Posterior cingulate gyrus (tissue), 11 donors: ENCODE measurements at regions not wholly inside any gene's neighbourhood (a gene's known extent, or its start where the extent isn't known, plus 50 kb on each side); places are given as distances from the start of the nearest gene placed in this dataset.

ENCODE experiments used
- DNase-seq, 10 donors: peaks; one replicate each; pipeline versions ENCODE4 v3.0.0 to v3.0.0-alpha.2; 2020 to 2021; ENCODE audit warnings: mixed read lengths in 3 of 10
- intact Hi-C: fragments of 100-400 bp; cut with DNase I; formaldehyde crosslinking; loops from one replicate; pipeline ENCODE4 v1.15.1; 2023

DNA sequence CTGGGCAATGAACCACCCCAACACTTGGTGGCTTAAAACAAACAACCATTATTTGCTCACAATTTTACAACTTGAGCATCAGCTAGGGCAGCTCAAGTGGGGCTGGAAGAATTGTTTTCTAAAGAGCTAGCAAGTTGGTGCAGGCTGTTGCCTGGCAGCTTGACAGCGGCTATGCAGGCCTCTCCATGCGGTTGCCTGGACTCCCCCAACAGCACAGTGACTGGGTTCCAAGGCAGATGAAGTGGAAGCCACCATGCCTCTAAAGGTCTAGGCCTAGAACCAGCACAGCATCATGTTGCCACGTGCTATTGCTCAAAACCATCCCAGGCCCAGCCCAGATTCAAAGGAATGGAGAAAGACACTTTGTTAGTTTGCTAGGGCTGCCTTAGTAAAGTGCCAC, 114.8 kb downstream of the BCOR start:
- peak in 1 of 10 donors; percentile 8 for DNase-seq
- intact Hi-C loops = no loop called here

DNA sequence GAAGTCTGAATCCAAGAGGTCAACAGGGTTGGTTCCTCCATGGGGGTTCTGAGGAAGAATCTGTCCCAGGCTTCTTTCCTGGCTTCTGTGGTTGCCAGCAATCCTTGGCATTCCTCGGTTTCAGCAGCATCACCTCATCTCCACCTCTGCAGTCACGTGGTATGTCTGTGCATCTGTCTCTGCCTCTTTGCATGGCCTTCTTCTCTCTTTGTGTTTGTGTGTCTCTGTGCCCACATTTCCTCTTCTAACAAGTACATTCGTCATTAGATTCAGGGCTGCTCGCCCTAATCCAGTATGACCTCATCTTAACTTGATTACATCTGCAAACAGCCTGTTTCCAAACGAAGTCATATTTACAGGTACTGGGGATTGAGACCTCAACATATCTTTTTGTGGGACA, 114.0 kb downstream of the BCOR start:
- intact Hi-C loops = no loop called here

DNA sequence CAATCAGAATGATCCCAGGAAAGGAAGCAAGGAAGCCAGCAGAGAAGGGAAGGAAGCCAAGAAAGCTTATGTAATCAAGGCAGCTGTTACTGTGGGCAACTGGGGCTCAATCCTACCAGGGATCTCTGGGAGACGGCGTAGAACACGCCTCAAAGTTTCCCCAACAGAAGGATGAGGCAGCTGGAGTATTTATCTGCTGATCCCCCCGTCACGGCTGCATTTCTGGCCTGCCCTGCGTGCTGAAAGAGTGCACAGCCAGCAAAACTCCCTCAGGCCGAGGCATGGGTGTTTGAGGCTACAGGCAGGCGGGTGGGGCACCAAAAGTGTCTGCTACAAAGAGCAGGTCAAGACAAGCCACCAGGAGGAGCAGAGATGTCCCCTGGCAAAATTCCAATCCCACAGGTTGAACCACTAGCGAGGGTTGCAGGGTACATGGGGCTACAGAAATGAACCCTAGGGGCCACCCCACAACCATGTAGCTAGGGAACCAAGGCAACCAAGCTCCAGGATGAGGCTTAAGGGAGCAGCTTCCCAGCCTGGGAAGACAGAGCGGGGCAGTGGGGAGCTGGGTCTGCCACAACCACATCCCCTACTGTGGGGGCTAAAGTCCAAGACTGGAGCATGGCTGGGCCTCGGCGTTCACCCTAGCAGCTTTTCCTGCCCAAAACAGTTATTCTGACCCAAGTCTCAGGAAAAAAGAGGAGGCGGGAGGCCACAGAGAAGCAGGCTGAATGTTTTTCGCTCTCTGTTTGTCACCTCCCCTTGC, 113.4 kb downstream of the BCOR start:
- intact Hi-C loops = no loop called here
- DNase-seq = peak in 2 of 10 donors; percentile 3 to 74

More for the DNA sequence above, 114.0 kb downstream of the BCOR start:
- no peak for DNase-seq

DNA sequence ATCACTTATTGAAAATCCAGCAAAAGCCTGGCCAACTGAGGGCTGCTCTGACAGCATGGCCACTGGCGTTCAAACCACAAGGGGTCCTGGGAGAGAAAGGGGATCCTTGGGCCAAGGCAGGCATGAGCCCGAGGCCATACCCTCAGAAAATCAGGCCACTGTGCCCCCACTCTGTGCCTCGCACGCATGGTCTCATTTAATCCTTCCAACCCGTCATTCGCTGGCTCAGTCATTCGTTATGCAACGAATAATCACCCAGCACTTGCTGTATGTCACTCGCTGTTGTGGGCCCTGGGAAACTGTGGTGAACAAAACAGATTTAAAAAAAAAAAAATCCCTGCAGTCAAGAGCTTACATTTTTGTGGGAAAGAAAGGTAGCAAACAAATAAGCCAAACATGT, 112.7 kb downstream of the BCOR start:
- no peak for DNase-seq
- intact Hi-C loops = no loop called here

DNA sequence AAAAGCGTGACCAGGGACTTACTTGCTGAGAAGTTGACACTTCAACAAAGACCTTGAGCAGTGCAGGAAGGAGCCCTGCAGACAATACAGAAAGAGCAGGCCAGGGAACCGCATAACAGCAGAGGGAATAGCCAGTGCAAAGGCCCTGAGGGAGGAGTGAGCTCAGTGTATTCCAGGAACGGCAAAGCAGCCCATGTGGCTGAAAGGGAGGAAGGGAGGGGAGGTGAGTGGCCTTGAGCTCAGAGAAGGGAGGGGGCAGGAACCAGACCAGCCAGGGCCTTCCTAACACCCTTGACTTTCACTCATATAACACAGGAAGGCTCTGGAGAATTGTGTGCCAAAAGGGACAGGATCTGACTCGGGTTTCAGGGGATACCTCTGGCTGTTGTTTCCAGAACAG, 112.2 kb downstream of the BCOR start:
- DNase-seq = no peak
- intact Hi-C loops = no loop called here

DNA sequence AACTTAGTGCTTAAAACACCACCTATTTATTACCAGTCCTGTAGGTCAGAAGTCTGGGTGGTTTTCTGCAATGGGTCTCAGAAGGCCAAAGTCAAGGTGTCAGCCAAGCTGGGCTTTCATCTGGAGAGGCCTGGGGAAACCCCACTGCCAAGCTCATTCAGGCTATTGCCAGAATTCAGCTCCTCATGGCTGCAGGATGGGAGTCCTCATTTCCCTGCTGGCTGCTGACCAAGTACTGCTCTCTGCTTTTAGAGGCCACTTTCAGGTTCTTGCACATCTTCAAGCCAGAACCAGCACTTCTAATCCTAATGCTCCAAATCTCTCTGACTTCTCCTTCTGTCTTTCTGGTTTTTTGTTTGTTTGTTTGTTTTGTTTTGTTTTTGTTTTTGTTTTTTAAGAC, 109.3 kb downstream of the BCOR start:
- intact Hi-C loops = no loop called here
- peak in 1 of 10 donors; percentile 7 for DNase-seq

DNA sequence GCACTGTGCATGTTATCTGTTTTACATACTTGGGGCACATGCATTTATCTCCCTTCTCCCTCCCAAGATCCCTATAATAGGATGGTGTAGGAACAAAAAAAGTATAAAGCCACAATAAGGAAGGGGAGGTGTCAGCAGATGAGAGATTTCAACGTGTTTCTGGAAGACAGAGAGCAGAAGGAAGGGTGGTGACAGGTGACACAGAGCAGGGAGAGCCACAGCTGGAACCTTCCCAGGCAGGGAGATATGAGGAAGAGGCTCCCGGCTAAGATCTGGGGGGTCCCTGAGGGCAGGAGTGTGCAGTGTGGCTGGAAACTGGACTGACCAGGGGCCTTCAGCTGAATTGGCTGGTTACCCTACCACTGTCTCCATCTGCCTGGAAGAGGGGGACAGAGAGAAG, 107.4 kb downstream of the BCOR start:
- peak in 1 of 10 donors; percentile 11 for DNase-seq
- intact Hi-C loops = no loop called here

DNA sequence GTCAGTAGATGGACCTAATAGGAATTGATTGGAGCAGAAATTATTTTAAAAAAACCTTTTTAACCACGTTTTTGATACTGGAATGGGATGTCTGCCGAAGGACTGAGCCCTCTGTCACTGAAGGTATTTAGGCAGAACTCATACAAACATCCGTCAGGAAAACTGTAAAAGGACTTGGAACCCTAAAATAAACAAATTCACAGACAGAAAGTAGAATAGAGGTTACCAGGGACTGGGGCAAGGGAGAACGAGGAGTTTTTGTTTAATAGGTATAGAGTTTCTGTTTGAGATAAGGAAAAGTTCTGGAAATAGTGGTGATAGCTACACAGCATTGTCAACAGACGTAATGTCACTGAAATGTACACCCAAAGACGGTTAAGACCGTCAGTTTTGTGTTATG, 105.5 kb downstream of the BCOR start:
- no peak for DNase-seq
- intact Hi-C loops = no loop called here

DNA sequence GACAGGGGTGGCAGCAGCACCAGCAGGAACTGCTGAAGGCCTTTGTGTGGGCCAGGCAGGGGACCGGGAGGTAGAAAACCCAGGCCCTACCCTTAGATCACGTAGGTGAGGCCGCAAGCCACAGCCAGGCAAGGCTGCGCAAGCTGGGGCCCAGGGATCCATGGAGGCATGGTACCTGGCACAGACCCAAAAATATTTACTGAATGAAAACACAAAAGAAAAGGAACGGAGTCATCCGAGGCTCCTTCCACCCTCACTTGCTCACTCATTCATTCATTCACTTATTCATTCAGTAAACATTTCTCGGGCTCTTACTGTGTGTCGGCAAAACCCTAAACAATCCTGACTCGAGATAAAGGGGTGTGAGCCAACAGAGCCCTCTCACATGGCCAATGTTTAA, 102.3 kb downstream of the BCOR start:
- intact Hi-C loops = no loop called here
- DNase-seq = peak in 1 of 10 donors; percentile 27

DNA sequence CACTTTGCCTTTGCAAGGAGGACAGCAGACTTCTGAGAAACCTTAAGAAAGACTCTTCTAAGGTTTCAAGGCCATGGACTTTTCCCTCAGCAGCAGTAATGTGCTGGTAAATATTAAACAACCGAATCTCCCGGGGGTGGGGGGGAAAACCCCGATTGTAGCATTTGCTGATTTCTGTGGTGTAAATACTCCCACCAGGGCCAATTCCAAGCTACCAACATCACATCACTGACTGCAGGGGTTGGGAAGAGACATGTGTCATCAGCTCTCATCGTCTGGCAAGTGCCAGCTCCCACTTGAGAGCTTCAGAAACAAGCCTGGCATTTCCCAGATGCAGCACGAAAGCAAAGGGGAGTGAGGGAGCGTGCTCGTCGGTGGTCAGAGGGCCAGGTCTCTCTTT, 101.2 kb downstream of the BCOR start:
- DNase-seq = peak in 1 of 10 donors; percentile 14
- intact Hi-C loops = no loop called here

DNA sequence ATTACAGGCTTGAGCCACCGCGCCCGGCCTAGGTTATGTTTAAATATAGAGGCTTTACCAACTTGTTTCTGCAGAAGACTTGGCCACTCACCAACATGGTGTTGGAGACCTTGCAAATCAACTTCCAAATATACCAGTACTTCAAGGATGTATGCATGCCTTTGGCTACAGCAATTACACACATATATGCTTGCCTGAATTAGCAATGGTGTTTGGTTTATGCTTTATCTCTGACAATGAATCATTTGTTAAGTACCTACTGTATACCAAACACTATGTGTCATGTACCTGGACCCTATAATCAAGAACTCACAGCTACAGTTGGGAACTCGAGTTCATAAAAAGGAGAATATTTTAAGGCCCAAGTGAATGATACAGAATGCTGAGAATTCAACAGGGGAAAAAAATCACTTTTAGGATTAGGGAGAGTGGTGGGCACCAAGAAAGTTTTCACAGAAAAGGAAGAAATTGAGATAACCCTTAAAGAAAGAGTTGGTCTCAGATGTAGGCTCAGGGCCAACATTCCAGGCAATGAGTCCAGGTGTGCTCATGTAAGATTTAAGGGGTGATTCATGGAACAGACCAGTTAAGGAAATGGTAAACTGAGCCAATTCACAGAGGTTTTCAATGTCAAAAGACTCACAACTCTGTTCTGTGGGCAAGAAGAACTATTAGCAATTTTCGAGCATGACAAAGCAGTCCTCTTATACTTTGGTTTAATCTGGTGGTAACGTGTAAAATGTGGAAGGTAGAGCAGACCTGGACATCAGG, 98.9 kb downstream of the BCOR start:
- intact Hi-C loops = no loop called here
- DNase-seq = no peak
